ENCODE measurements at regions not wholly inside any gene's neighbourhood (a gene's known extent, or its start where the extent isn't known, plus 50 kb on each side); places are given as distances from the start of the nearest gene placed in this dataset.

- Histone ChIP-seq H3K27me3 (no peaks in the 10 kb centered on the region), H3K9me3 (no peaks in the 10 kb centered on the region), H3K27ac (peak overlapping the region; percentile 70 to 97 (median 92)), H3K4me3 (no peak overlapping the region), H3K4me1 (peaks cover 3 to 99% (median 92%) of the 10 kb centered on the region in 4 donors), H3K36me3 (no peaks in the 10 kb centered on the region)
- DNase-seq, result no peak
- WGBS, 2 donors, result 52 to 83% methylated on average over 1 of the region's 1 CpG
- TF ChIP-seq POLR2A (IDR thresholded peaks at IDR 0.05) (no peak), CTCF (IDR thresholded peaks at IDR 0.05) (no peak), EP300 (IDR thresholded peaks at IDR 0.05) (no peak), POLR2AphosphoS5 (IDR thresholded peaks at IDR 0.05) (no peak)
- intact Hi-C loops (cut with DNase I), result no loop called here
Observed at GRCh38 chr11:8765294-8765693, 82.7 kb downstream of the RPL27A start.

- H3K9me3 ChIP-seq, result no peaks in the 10 kb centered on the region
- H3K36me3 ChIP-seq, result no peaks in the 10 kb centered on the region
- no peak overlapping the region for H3K4me3 ChIP-seq
- TF ChIP-seq CTCF (IDR thresholded peaks at IDR 0.05), result no peak
- TF ChIP-seq POLR2A (IDR thresholded peaks at IDR 0.05), result no peak
- no peak for TF ChIP-seq POLR2AphosphoS5 (IDR thresholded peaks at IDR 0.05)
- TF ChIP-seq EP300 (IDR thresholded peaks at IDR 0.05), result no peak
- 87 to 89% methylated on average over 8 of the region's 8 CpGs for WGBS, 2 donors
- peak overlapping the region; percentile 70 to 97 (median 92) for H3K27ac ChIP-seq
- H3K4me1 ChIP-seq, result peaks cover 3 to 99% (median 91%) of the 10 kb centered on the region in 4 donors
- no peak for DNase-seq
- intact Hi-C loops (cut with DNase I), result no loop called here
- H3K27me3 ChIP-seq, result no peaks in the 10 kb centered on the region
Observed at GRCh38 chr11:8766043-8766987, 83.7 kb downstream of the RPL27A start.

GRCh38 chr11:8766988-8767374, 84.4 kb downstream of the RPL27A start:
- Histone ChIP-seq H3K36me3 (no peaks in the 10 kb centered on the region), H3K27me3 (no peaks in the 10 kb centered on the region), H3K27ac (peak overlapping the region; percentile 70 to 97 (median 92)), H3K4me3 (no peak overlapping the region), H3K9me3 (no peaks in the 10 kb centered on the region), H3K4me1 (peaks cover 3 to 99% (median 90%) of the 10 kb centered on the region in 4 donors)
- WGBS, 2 donors, result 85 to 91% methylated on average over 7 of the region's 7 CpGs
- intact Hi-C loops (cut with DNase I), result no loop called here
- TF ChIP-seq POLR2AphosphoS5 (IDR thresholded peaks at IDR 0.05), result no peak
- no peak for TF ChIP-seq EP300 (IDR thresholded peaks at IDR 0.05)
- no peak for TF ChIP-seq CTCF (IDR thresholded peaks at IDR 0.05)
- TF ChIP-seq POLR2A (IDR thresholded peaks at IDR 0.05), result no peak
- no peak for DNase-seq

GRCh38 chr11:8767466-8768142, 85.0 kb downstream of the RPL27A start:
- Histone ChIP-seq H3K4me3 (no peak overlapping the region), H3K27me3 (no peaks in the 10 kb centered on the region), H3K36me3 (no peaks in the 10 kb centered on the region), H3K9me3 (no peaks in the 10 kb centered on the region), H3K4me1 (peaks cover 0 to 99% (median 90%) of the 10 kb centered on the region in 4 donors), H3K27ac (peak overlapping the region; percentile 70 to 97 (median 92))
- DNase-seq, result no peak
- TF ChIP-seq POLR2AphosphoS5 (IDR thresholded peaks at IDR 0.05) (no peak), EP300 (IDR thresholded peaks at IDR 0.05) (no peak), CTCF (IDR thresholded peaks at IDR 0.05) (no peak), POLR2A (IDR thresholded peaks at IDR 0.05) (no peak)
- intact Hi-C loops (cut with DNase I), result no loop called here
- WGBS, 2 donors, result 85 to 87% methylated on average over 9 of the region's 9 CpGs

Measured in sigmoid colon (tissue), 6 donors.